HG03571 (cell line): ENCODE measurements at regions not wholly inside any gene's neighbourhood (a gene's known extent, or its start where the extent isn't known, plus 50 kb on each side); places are given as distances from the start of the nearest gene placed in this dataset.

Source experiments
- ATAC-seq: cut with Tn5 transposase; IDR thresholded peaks from one replicate; pipeline ENCODE4 v1.9.1; 2021; ENCODE audit not compliant: unreplicated experiment

DNA sequence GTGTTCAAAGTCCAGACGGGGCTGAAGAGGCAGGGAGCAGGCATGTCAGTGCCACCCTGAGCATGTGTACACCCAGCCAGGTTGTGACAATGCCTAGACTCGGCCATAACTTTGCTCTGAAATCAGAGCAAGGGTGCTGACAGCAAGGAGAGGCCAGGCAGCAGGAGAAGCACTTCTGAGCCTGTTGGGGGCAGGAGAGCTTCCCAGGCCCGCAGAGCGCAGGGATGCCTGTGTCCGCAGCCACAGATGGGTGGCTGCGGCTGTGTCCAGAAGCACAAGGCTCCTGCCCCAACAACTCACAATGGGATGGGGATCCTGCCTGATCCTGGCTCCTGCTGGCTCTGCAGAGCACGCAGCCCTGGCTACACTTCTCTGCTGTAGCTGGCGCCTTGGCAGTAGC is 373.9 kb downstream of the CHSY3 start:
- no peak for ATAC-seq

DNA sequence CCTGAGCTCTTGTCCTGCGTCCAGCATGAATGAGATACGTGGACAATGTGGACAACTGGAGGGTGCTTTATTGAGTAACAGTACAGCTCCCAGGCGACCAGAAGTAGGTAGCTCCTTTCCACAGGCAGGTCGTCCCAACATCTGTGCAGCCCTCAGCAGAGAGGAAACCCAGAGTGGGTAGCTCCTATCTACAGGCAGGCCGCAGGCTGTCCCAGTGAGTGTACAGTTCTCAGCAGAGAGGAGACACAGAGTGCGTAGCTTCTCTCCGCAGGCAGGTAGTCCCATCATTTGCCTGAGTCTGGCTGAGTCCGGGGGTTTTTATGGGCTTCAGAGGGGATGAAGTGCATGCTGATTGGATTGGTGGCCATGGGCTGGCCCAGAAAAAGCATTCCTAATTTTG is 373.3 kb downstream of the CHSY3 start:
- no peak for ATAC-seq

DNA sequence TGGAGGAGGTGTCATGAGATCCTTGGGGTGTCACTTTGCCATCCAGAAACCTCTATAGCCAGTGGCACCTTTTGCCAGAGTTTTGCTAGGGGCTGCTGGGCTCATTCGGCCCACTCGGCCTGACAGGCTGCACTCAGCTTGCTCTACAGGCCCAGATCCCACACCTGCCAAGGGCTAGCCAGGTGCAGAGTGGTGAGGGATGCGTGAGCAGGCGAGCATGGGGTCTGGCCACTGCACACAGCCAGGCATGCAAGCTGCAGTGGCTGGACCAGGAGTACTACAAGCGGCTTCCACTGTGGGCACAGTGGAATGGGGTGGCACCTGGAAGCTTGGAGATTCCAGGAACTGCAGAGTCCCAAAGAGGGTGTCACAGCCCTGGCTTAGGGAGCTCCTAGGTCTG is 372.7 kb downstream of the CHSY3 start:
- ATAC-seq = no peak

DNA sequence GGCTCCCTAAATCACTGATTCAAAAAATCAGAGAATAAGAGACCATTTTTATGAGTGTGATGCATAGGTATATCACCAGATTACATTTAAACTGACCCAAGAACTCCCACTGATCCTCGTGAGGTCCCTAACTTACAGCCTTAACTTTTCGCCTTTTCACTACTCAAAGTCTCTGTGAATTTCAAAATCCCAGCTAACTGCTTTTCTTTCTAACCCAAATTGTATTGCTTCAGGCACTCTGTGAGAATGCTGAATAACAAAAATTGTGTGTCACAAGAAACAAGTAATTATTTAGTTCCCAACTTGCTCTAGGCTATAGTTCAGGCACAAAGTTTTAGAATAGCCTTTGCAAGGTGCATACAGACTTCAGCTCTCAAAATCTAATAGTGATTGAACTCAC is 368.6 kb downstream of the CHSY3 start:
- no peak for ATAC-seq

DNA sequence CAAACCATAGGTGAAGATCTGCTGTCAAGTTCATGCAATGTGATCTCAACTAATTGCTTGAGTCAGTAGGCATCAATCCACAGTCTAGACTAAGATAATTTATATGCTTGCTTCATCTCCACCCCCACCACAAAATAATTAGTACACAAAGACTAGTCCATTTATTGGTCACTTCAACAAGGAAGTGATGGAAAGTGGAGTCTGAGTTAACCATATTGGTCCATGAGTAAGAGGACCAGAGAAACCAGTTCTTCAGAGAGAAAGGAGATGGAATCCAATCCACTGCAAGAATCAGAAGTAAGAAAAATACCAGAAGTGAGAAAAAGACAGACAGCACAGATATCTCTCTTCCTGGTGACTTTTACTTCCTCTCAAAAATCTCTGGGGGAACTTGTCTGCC is 366.5 kb downstream of the CHSY3 start:
- ATAC-seq = no peak

DNA sequence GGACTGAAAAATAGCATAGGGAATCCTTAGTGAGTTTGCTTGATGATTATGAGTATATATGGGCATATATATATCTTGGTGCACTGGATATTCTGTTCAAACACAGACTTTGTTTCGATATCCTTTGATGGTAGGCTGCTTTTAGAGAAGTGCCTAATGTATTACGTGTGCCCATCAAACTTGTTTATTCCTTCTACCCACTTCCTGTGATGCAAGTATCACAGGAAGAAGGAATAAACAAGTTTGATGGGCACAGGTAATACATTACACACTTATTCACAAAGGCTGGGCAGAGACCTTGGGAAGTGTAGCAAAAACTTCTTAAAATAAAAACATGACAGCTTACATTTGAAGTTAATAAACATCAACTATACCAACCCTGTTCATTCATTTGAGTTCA is 364.2 kb downstream of the CHSY3 start:
- no peak for ATAC-seq

DNA sequence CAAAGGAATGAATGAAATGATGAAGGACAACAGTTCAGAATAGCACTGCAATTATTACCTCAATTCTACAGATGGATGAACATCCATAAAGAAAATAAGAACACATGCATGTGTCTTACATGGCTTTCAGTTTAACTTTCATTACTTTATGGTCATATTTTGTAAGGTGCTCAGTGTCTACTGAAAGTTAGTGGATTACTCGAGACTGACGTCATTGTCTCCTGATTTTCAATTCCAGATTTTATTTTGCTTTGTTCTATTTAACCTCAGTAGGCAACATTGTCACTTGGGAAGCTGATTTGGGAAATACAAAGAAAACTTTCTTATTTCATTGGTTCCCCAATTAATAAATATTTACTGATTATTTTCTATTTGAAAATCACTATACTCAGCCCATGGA is 363.7 kb downstream of the CHSY3 start:
- ATAC-seq = no peak

DNA sequence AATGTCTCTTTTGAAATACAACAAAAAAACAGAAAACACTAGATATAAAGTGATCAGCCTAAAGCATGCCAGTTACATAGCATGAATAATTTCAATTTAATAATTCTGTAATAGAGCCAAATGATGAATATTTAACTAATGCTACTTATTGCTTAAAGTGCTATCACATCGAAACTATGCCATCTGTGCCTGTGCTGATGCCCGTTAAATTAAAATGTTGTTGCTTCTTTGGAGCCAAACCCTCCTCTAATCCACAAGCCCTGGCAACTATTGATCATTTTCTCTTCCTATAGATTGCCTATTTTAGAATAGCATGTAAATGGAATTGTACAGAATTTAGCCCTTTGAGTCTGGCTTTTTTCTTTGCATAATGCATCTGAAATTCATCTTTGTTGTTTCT is 356.2 kb downstream of the CHSY3 start:
- ATAC-seq = no peak

DNA sequence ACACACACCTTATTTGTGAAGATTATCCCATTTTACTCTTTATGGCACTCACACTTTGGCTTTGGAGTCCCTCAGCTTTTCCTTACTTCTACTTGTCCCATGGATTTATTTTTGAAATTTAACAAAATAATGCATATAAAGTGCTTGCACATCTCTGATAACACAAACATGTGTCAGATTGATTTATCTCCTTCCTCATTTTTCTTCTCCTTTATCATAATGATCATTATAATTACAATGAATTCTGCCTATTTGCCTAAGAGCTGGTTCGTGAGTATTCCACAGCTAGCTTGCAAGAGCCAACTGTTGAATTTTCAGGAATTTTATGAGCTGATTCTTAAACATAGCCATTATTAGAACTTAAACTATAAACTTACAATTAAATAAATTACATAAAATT is 347.7 kb downstream of the CHSY3 start:
- ATAC-seq = no peak

DNA sequence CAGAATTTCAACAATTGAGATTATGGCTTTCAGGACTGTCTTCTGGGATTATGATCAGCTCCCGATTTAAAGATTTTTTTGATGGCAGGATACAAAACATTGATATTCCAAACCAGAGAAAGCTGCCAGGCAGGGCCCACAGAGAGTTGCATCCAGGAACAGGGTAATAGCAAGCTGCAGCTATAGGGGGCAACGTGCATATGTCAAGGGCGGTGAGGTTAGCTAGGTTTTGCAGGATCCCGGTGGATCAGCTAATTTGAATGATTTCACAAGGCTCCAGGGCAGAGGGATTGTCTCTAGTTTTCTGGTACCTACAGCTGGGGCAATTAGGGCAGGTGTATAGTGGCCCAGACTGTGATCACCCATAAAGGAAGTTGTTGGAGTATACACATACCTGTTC is 339.4 kb downstream of the CHSY3 start:
- no peak for ATAC-seq

DNA sequence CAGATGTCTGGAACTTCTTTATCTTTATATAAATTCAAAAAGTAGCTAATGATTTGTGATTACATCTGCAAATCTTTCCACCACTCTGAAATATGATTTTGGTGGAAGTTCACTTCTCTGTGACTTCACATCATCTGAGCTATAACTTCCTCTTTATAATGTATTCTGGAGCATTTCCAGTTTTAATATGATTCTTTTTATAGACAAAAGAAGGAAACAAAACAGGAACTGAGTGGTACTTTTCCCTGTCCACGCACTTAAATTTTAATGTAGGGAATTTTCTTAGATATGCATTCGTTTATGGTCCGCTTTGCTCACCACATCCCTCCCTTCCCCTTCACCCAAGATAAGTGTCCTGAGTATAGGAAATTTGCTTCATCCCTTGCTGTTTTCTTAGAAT is 333.5 kb downstream of the CHSY3 start:
- no peak for ATAC-seq
